ENCODE measurements at regions not wholly inside any gene's neighbourhood (a gene's known extent, or its start where the extent isn't known, plus 50 kb on each side); places are given as distances from the start of the nearest gene placed in this dataset.

GRCh38 chr4:37051866-37052265 is 192.7 kb upstream of the NWD2 start:
- in situ Hi-C loops (cut with MboI; ENCODE audit: low pct_unique_long_range_greater_than_20kb, low sequenced_read_pairs, unreplicated experiment) = no loop called here
- no peak for TF ChIP-seq CTCF (IDR thresholded peaks at IDR 0.05; ENCODE audit: extremely low read depth, insufficient read depth, missing control alignments)
- no peak for DNase-seq (ENCODE audit: low spot score)

- in situ Hi-C loops (cut with MboI; ENCODE audit: low pct_unique_long_range_greater_than_20kb, low sequenced_read_pairs, unreplicated experiment) = no loop called here
- TF ChIP-seq CTCF (IDR thresholded peaks at IDR 0.05; ENCODE audit: extremely low read depth, insufficient read depth, missing control alignments) = no peak
- DNase-seq (ENCODE audit: low spot score) = no peak
These were observed 189.9 kb upstream of the NWD2 start for GRCh38 chr4:37054531-37055077.

- DNase-seq (ENCODE audit: low spot score) = no peak
- no peak for TF ChIP-seq CTCF (IDR thresholded peaks at IDR 0.05; ENCODE audit: extremely low read depth, insufficient read depth, missing control alignments)
- in situ Hi-C loops (cut with MboI; ENCODE audit: low pct_unique_long_range_greater_than_20kb, low sequenced_read_pairs, unreplicated experiment) = no loop called here
These were observed 185.7 kb upstream of the NWD2 start for GRCh38 chr4:37058826-37059225.

- in situ Hi-C loops (cut with MboI; ENCODE audit: low pct_unique_long_range_greater_than_20kb, low sequenced_read_pairs, unreplicated experiment) = no loop called here
- no peak for DNase-seq (ENCODE audit: low spot score)
- no peak for TF ChIP-seq CTCF (IDR thresholded peaks at IDR 0.05; ENCODE audit: extremely low read depth, insufficient read depth, missing control alignments)
These were observed 178.4 kb upstream of the NWD2 start for GRCh38 chr4:37066159-37066558.

- TF ChIP-seq CTCF (IDR thresholded peaks at IDR 0.05; ENCODE audit: extremely low read depth, insufficient read depth, missing control alignments) = peak; percentile 42
- in situ Hi-C loops (cut with MboI; ENCODE audit: low pct_unique_long_range_greater_than_20kb, low sequenced_read_pairs, unreplicated experiment) = no loop called here
These were observed 176.0 kb upstream of the NWD2 start for GRCh38 chr4:37068580-37068979.

GRCh38 chr4:37070041-37070440 is 174.5 kb upstream of the NWD2 start:
- no peak for DNase-seq (ENCODE audit: low spot score)
- in situ Hi-C loops (cut with MboI; ENCODE audit: low pct_unique_long_range_greater_than_20kb, low sequenced_read_pairs, unreplicated experiment) = no loop called here
- TF ChIP-seq CTCF (IDR thresholded peaks at IDR 0.05; ENCODE audit: extremely low read depth, insufficient read depth, missing control alignments) = no peak

More at GRCh38 chr4:37068580-37068979, 176.0 kb upstream of the NWD2 start:
- no peak for DNase-seq (ENCODE audit: low spot score)

- DNase-seq (ENCODE audit: low spot score) = no peak
- in situ Hi-C loops (cut with MboI; ENCODE audit: low pct_unique_long_range_greater_than_20kb, low sequenced_read_pairs, unreplicated experiment) = no loop called here
- TF ChIP-seq CTCF (IDR thresholded peaks at IDR 0.05; ENCODE audit: extremely low read depth, insufficient read depth, missing control alignments) = no peak
These were observed 173.0 kb upstream of the NWD2 start for GRCh38 chr4:37071576-37071975.
